PFSK-1 (cell line): ENCODE measurements at regions not wholly inside any gene's neighbourhood (a gene's known extent, or its start where the extent isn't known, plus 50 kb on each side); places are given as distances from the start of the nearest gene placed in this dataset.

Source experiments
- FOXP2 ChIP-seq: optimal IDR thresholded peaks from 2 replicates; pipeline ENCODE3; 2011; ENCODE audit warnings: borderline replicate concordance, control low read depth, inconsistent platforms; ENCODE audit not compliant: insufficient read depth; ENCODE audit errors: extremely low read length, extremely low read depth
- POLR2AphosphoS5 ChIP-seq: IDR thresholded peaks from 2 replicates; pipeline ENCODE4 v1.6.1; 2012; ENCODE audit warnings: low read depth, mild to moderate bottlenecking, control low read depth, low read length, moderate library complexity
- REST ChIP-seq, 2 experiments: IDR thresholded peaks; 2 replicates each; pipeline versions ENCODE4 v1.6.1 to v1.8.0; 2011 to 2012; ENCODE audit warnings: low read depth in 2 of 2, low read length in 2 of 2, control low read depth in 1 of 2, inconsistent platforms in 1 of 2, mild to moderate bottlenecking in 1 of 2, moderate library complexity in 1 of 2; ENCODE audit not compliant: insufficient read depth in 1 of 2
- SIN3A ChIP-seq: IDR thresholded peaks from 2 replicates; pipeline ENCODE4 v1.6.1; 2012; ENCODE audit warnings: mild to moderate bottlenecking, low read length, moderate library complexity, borderline replicate concordance; ENCODE audit not compliant: insufficient read depth
- TAF1 ChIP-seq: IDR thresholded peaks from 2 replicates; pipeline ENCODE4 v1.6.1; 2012; ENCODE audit warnings: low read length, control low read depth, borderline replicate concordance; ENCODE audit not compliant: insufficient read depth

DNA sequence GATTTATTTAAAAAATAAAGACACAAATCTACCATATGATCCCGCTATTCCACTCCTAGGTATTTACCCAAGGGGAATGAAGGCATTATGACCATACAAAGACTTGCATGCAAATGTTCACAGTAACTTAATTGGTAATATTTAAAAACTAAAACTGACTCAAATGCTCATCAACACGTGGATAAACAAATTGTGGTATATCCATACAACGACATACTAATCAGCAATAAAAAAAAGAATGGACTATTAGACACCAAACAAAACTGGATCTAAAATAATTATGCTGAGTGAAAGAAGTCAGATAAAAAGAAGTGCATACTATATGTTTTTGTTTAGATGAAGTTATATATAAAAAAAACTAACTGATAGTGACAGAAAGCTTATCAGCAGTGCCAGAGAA, 428.3 kb downstream of the ZEB2 start:
- TF ChIP-seq REST (IDR thresholded peaks at IDR 0.05; ENCODE audit: insufficient read depth in 1 of 2, low read depth in 2 of 2, low read length in 2 of 2), result no peak
- no peak for TF ChIP-seq FOXP2
- no peak for TF ChIP-seq TAF1
- no peak for TF ChIP-seq SIN3A
- no peak for TF ChIP-seq POLR2AphosphoS5

GRCh38 chr2:144088863-144089262, 431.1 kb downstream of the ZEB2 start:
- TF ChIP-seq FOXP2 (no peak), REST (IDR thresholded peaks at IDR 0.05; ENCODE audit: insufficient read depth in 1 of 2, low read depth in 2 of 2, low read length in 2 of 2) (no peak), SIN3A (no peak), POLR2AphosphoS5 (no peak)

GRCh38 chr2:144086965-144087364, 433.0 kb downstream of the ZEB2 start:
- TF ChIP-seq REST (IDR thresholded peaks at IDR 0.05; ENCODE audit: insufficient read depth in 1 of 2, low read depth in 2 of 2, low read length in 2 of 2) (no peak), TAF1 (no peak), SIN3A (no peak), FOXP2 (no peak), POLR2AphosphoS5 (no peak)

GRCh38 chr2:144085016-144085415, 434.9 kb downstream of the ZEB2 start:
- TF ChIP-seq SIN3A (no peak), FOXP2 (no peak), TAF1 (no peak), REST (IDR thresholded peaks at IDR 0.05; ENCODE audit: insufficient read depth in 1 of 2, low read depth in 2 of 2, low read length in 2 of 2) (no peak), POLR2AphosphoS5 (no peak)

- no peak for TF ChIP-seq REST (IDR thresholded peaks at IDR 0.05; ENCODE audit: insufficient read depth in 1 of 2, low read depth in 2 of 2, low read length in 2 of 2)
- no peak for TF ChIP-seq TAF1
- no peak for TF ChIP-seq SIN3A
- TF ChIP-seq POLR2AphosphoS5, result no peak
- TF ChIP-seq FOXP2, result no peak
Observed at GRCh38 chr2:144084114-144084661, 435.7 kb downstream of the ZEB2 start.
